ENCODE measurements at regions not wholly inside any gene's neighbourhood (a gene's known extent, or its start where the extent isn't known, plus 50 kb on each side); places are given as distances from the start of the nearest gene placed in this dataset.
"Not testable (repeated sequence)": the region's sequence is repeated elsewhere in the genome, so short reads cannot be mapped to it uniquely, and the experiment has no call there.

GRCh38 chr16:87038528-87038927 lies 278.7 kb downstream of the C16orf95 start:
- not testable (repeated sequence) for H3K4me1 ChIP-seq (ENCODE audit: control insufficient read depth in 2 of 2, insufficient read depth in 1 of 2, low read depth in 1 of 2, low read length in 2 of 2); H2BK120ac ChIP-seq (ENCODE audit: low read depth, low read length); H3K23ac ChIP-seq (ENCODE audit: low read depth, low read length, poor library complexity); H2BK12ac ChIP-seq (ENCODE audit: low read length); H2BK5ac ChIP-seq (ENCODE audit: low read length); H3K27ac ChIP-seq (replicated peaks; ENCODE audit: low read length); H3K4me3 ChIP-seq (ENCODE audit: low read length in 2 of 2); H3K79me1 ChIP-seq (ENCODE audit: low read depth, low read length); H3K4me2 ChIP-seq (ENCODE audit: insufficient read depth, low read length, poor library complexity, severe bottlenecking); DNase-seq (ENCODE audit: low spot score); H4K8ac ChIP-seq (ENCODE audit: low read depth, low read length); H4K91ac ChIP-seq (ENCODE audit: low read depth, low read length, poor library complexity); H2AK5ac ChIP-seq (ENCODE audit: low read depth, low read length); H3K14ac ChIP-seq (ENCODE audit: low read length); H3K9ac ChIP-seq (ENCODE audit: low read depth, low read length, poor library complexity); H3K18ac ChIP-seq (ENCODE audit: low read length); H3K36me3 ChIP-seq (replicated peaks in 1 of 2; ENCODE audit: control insufficient read depth in 2 of 2, insufficient read depth in 2 of 2, low read length in 2 of 2); H2AFZ ChIP-seq (ENCODE audit: low read length); H3K9me3 ChIP-seq (replicated peaks in 1 of 2; ENCODE audit: control insufficient read depth in 2 of 2, insufficient read depth in 1 of 2, low read depth in 1 of 2, low read length in 2 of 2); H3K4ac ChIP-seq (ENCODE audit: low read length); H2BK15ac ChIP-seq (ENCODE audit: low read length)
- no CpG with 5 or more reads among the region's 3 CpGs for WGBS, 2 donors (ENCODE audit: extremely low coverage in 2 of 2, insufficient read length in 2 of 2, insufficient replicate concordance in 1 of 2)
- peaks cover 0 to 23% (median 0%) of the 10 kb centered on the region in 3 experiments for H3K27me3 ChIP-seq (ENCODE audit: control insufficient read depth in 3 of 3, insufficient read depth in 3 of 3, low read depth in 1 of 3, low read length in 3 of 3)

- Histone ChIP-seq H4K8ac (ENCODE audit: low read depth, low read length) (no peak overlapping the region), H2BK120ac (ENCODE audit: low read depth, low read length) (no peak overlapping the region), H3K36me3 (replicated peaks in 1 of 2; ENCODE audit: control insufficient read depth in 2 of 2, insufficient read depth in 2 of 2, low read length in 2 of 2) (no peaks in the 10 kb centered on the region), H3K9ac (ENCODE audit: low read depth, low read length, poor library complexity) (peak overlapping the region; percentile 10), H2AFZ (ENCODE audit: low read length) (no peak overlapping the region), H3K27me3 (ENCODE audit: control insufficient read depth in 3 of 3, insufficient read depth in 3 of 3, low read depth in 1 of 3, low read length in 3 of 3) (peaks cover 0 to 32% (median 0%) of the 10 kb centered on the region in 3 experiments), H2BK15ac (ENCODE audit: low read length) (no peak overlapping the region), H3K23ac (ENCODE audit: low read depth, low read length, poor library complexity) (peak overlapping the region; percentile 21), H3K79me1 (ENCODE audit: low read depth, low read length) (no peaks in the 10 kb centered on the region), H3K27ac (replicated peaks; ENCODE audit: low read length) (no peak overlapping the region), H2AK5ac (ENCODE audit: low read depth, low read length) (peak overlapping the region; percentile 20), H2BK12ac (ENCODE audit: low read length) (no peak overlapping the region), H3K4me2 (ENCODE audit: insufficient read depth, low read length, poor library complexity, severe bottlenecking) (no peak overlapping the region), H2BK5ac (ENCODE audit: low read length) (no peak overlapping the region), H3K14ac (ENCODE audit: low read length) (no peak overlapping the region), H3K4me1 (ENCODE audit: control insufficient read depth in 2 of 2, insufficient read depth in 1 of 2, low read depth in 1 of 2, low read length in 2 of 2) (peaks cover 0 to 5% of the 10 kb centered on the region in 2 donors), H3K4me3 (ENCODE audit: low read length in 2 of 2) (no peak overlapping the region), H3K4ac (ENCODE audit: low read length) (no peak overlapping the region), H4K91ac (ENCODE audit: low read depth, low read length, poor library complexity) (no peak overlapping the region), H3K9me3 (replicated peaks in 1 of 2; ENCODE audit: control insufficient read depth in 2 of 2, insufficient read depth in 1 of 2, low read depth in 1 of 2, low read length in 2 of 2) (no peaks in the 10 kb centered on the region), H3K18ac (ENCODE audit: low read length) (peak overlapping the region; percentile 37)
- WGBS, 2 donors (ENCODE audit: extremely low coverage in 2 of 2, insufficient read length in 2 of 2, insufficient replicate concordance in 1 of 2): no CpG with 5 or more reads among the region's 15 CpGs
- DNase-seq (ENCODE audit: low spot score): no peak
Observed at GRCh38 chr16:87040169-87041117, 276.7 kb downstream of the C16orf95 start.

- Histone ChIP-seq H2BK15ac (ENCODE audit: low read length) (no peak overlapping the region), H3K9me3 (replicated peaks in 1 of 2; ENCODE audit: control insufficient read depth in 2 of 2, insufficient read depth in 1 of 2, low read depth in 1 of 2, low read length in 2 of 2) (no peaks in the 10 kb centered on the region), H3K36me3 (replicated peaks in 1 of 2; ENCODE audit: control insufficient read depth in 2 of 2, insufficient read depth in 2 of 2, low read length in 2 of 2) (no peaks in the 10 kb centered on the region), H2BK120ac (ENCODE audit: low read depth, low read length) (no peak overlapping the region), H3K18ac (ENCODE audit: low read length) (no peak overlapping the region), H2AFZ (ENCODE audit: low read length) (no peak overlapping the region), H2BK5ac (ENCODE audit: low read length) (no peak overlapping the region), H4K91ac (ENCODE audit: low read depth, low read length, poor library complexity) (no peak overlapping the region), H3K4ac (ENCODE audit: low read length) (no peak overlapping the region), H2AK5ac (ENCODE audit: low read depth, low read length) (no peak overlapping the region), H3K9ac (ENCODE audit: low read depth, low read length, poor library complexity) (no peak overlapping the region), H3K27me3 (ENCODE audit: control insufficient read depth in 3 of 3, insufficient read depth in 3 of 3, low read depth in 1 of 3, low read length in 3 of 3) (peaks cover 0 to 39% (median 0%) of the 10 kb centered on the region in 3 experiments), H3K4me2 (ENCODE audit: insufficient read depth, low read length, poor library complexity, severe bottlenecking) (no peak overlapping the region), H4K8ac (ENCODE audit: low read depth, low read length) (no peak overlapping the region), H3K23ac (ENCODE audit: low read depth, low read length, poor library complexity) (no peak overlapping the region), H2BK12ac (ENCODE audit: low read length) (peak overlapping the region; percentile 49), H3K4me3 (ENCODE audit: low read length in 2 of 2) (no peak overlapping the region), H3K27ac (replicated peaks; ENCODE audit: low read length) (no peak overlapping the region), H3K79me1 (ENCODE audit: low read depth, low read length) (no peaks in the 10 kb centered on the region), H3K14ac (ENCODE audit: low read length) (no peak overlapping the region), H3K4me1 (ENCODE audit: control insufficient read depth in 2 of 2, insufficient read depth in 1 of 2, low read depth in 1 of 2, low read length in 2 of 2) (peaks cover 0 to 5% of the 10 kb centered on the region in 2 donors)
- DNase-seq (ENCODE audit: low spot score): no peak
- no CpG with 5 or more reads among the region's 16 CpGs for WGBS, 2 donors (ENCODE audit: extremely low coverage in 2 of 2, insufficient read length in 2 of 2, insufficient replicate concordance in 1 of 2)
Observed at GRCh38 chr16:87041286-87041685, 275.9 kb downstream of the C16orf95 start.

- Histone ChIP-seq H3K9ac (ENCODE audit: low read depth, low read length, poor library complexity) (peak overlapping the region; percentile 38), H2BK15ac (ENCODE audit: low read length) (peak overlapping the region; percentile 35), H3K4me2 (ENCODE audit: insufficient read depth, low read length, poor library complexity, severe bottlenecking) (no peak overlapping the region), H3K9me3 (replicated peaks in 1 of 2; ENCODE audit: control insufficient read depth in 2 of 2, insufficient read depth in 1 of 2, low read depth in 1 of 2, low read length in 2 of 2) (no peaks in the 10 kb centered on the region), H2BK120ac (ENCODE audit: low read depth, low read length) (no peak overlapping the region), H3K36me3 (replicated peaks in 1 of 2; ENCODE audit: control insufficient read depth in 2 of 2, insufficient read depth in 2 of 2, low read length in 2 of 2) (no peaks in the 10 kb centered on the region), H2BK12ac (ENCODE audit: low read length) (no peak overlapping the region), H4K91ac (ENCODE audit: low read depth, low read length, poor library complexity) (no peak overlapping the region), H2AK5ac (ENCODE audit: low read depth, low read length) (peak overlapping the region; percentile 16), H3K18ac (ENCODE audit: low read length) (peak overlapping the region; percentile 38), H3K14ac (ENCODE audit: low read length) (no peak overlapping the region), H3K4ac (ENCODE audit: low read length) (no peak overlapping the region), H3K27ac (replicated peaks; ENCODE audit: low read length) (no peak overlapping the region), H2BK5ac (ENCODE audit: low read length) (peak overlapping the region; percentile 32), H3K79me1 (ENCODE audit: low read depth, low read length) (no peaks in the 10 kb centered on the region), H4K8ac (ENCODE audit: low read depth, low read length) (no peak overlapping the region), H3K4me3 (ENCODE audit: low read length in 2 of 2) (no peak overlapping the region), H2AFZ (ENCODE audit: low read length) (no peak overlapping the region), H3K4me1 (ENCODE audit: control insufficient read depth in 2 of 2, insufficient read depth in 1 of 2, low read depth in 1 of 2, low read length in 2 of 2) (peaks cover 0 to 10% of the 10 kb centered on the region in 2 donors), H3K23ac (ENCODE audit: low read depth, low read length, poor library complexity) (no peak overlapping the region), H3K27me3 (ENCODE audit: control insufficient read depth in 3 of 3, insufficient read depth in 3 of 3, low read depth in 1 of 3, low read length in 3 of 3) (peaks cover 0 to 51% (median 0%) of the 10 kb centered on the region in 3 experiments)
- DNase-seq (ENCODE audit: low spot score): no peak
- WGBS, 2 donors (ENCODE audit: extremely low coverage in 2 of 2, insufficient read length in 2 of 2, insufficient replicate concordance in 1 of 2): no CpG with 5 or more reads among the region's 20 CpGs
Observed at GRCh38 chr16:87042551-87043230, 274.5 kb downstream of the C16orf95 start.
